Daoy (cell line): ENCODE measurements at regions not wholly inside any gene's neighbourhood (a gene's known extent, or its start where the extent isn't known, plus 50 kb on each side); places are given as distances from the start of the nearest gene placed in this dataset.
A peak's percentile ranks its signal among the peaks of the same experiment; 100 is the strongest.
"Not testable (repeated sequence)": the region's sequence is repeated elsewhere in the genome, so short reads cannot be mapped to it uniquely, and the experiment has no call there.

Experiments
- DNase-seq: peaks from one replicate; pipeline ENCODE4 v3.0.0-alpha.2; 2015; ENCODE audit warnings: low read depth

- DNase-seq: peak; percentile 12
These were observed 1643.7 kb downstream of the SPATA31A7 start for GRCh38 chr9:62833323-62834200.

DNA sequence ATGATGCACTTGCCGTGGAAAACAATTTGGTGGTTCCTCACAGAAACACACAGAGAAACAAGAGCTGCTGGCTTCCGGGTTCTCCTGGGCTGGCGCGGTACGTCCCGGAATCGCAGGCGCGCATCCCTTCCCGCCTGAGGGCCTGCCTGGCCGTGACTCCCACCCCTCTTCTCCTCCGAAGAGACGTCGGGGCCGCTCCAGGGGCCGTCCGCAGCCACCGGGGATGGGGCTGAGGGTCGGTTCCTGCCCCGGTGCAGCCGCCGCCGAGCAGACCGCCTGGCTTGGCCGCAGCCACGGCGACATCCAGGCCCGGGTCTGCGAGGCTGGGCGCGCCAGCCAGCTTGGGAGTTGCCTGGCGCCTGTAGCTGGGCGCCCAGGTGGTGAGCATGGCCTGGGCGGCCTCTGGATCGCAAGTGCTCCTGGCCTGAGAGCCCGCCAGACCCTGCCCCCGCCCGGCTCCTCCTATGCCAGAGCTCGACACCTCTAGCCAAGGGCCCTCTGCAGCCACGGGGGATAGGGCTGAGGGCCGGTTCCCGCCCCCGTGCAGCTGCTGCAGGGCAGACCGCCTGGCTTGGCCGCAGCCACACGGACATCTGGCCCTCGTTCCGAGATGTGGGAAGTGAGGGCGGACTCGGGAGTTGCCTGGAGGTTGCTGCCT, 1647.5 kb downstream of the SPATA31A7 start:
- peak; percentile 58 for DNase-seq

GRCh38 chr9:62838024-62838718, 1648.3 kb downstream of the SPATA31A7 start:
- DNase-seq: peak; percentile 98

DNA sequence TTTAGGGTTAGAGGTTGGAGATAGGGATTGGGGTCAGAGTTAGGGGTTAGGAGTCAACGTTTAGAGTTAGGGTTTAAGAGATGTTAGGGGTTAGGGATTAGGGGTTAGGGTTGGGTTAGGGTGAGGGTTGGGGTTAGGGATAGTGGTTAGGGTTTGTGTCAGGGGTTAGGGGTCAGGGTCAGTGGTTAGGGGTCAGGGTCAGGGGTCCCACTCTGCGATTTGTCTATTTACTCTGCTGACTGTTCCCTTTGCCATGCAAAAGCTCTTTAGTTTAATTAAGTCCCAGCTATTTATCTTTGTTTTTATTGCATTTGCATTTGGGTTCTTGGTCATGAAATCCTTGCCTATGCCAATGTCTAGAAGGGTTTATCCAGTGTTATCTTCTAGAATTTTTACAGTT, 1649.3 kb downstream of the SPATA31A7 start:
- not testable (repeated sequence) for DNase-seq

DNA sequence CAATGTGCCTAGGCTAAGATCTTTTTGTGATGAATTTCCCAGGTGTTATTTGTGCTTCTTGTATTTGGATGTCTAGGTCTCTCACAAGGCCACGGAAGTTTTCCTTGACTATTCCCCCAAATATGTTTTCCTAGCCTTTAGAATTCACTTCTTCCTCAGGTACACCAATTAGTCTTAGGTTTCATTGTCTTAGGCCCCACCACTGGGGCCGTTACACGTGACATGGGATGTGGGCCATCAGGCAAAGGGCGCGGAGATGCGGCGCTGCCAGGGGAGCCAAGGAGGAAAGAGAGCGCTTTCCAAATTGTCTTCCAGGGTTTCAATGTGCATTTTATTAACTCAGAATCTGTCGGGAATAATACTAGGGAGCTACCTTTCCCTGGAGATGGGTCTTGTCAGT, 1653.3 kb downstream of the SPATA31A7 start:
- DNase-seq: not testable (repeated sequence)

DNA sequence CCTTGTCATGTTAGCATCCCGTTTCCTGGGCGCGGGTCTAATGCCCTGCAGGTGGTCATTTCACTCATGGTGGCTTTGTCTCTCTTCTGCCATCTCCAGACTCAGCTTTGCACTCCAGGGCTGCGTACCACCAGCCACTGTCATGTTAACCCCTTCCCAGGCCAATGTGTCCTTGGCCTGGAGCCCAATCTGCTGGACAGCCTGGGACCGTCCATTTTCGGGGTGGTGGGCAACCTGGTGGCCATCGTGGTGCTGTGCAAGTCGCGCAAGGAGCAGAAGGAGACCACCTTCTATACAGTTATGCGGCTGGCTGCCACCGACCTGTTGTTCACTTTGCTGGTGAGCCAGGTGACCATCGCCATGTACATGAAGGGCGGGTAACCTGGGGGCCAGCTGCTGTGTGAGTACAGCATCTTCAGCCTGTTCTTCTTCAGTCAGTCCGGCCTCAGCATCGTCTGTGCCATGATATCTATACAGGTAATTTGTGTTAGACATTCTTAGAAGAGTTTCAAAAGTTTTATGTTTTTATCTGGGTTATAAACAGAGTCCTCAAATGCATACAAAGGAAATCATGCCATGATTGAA, 1654.0 kb downstream of the SPATA31A7 start:
- DNase-seq: not testable (repeated sequence)

GRCh38 chr9:62844681-62845185, 1654.9 kb downstream of the SPATA31A7 start:
- DNase-seq: not testable (repeated sequence)

- not testable (repeated sequence) for DNase-seq
These were observed 1658.4 kb downstream of the SPATA31A7 start for GRCh38 chr9:62848258-62848657.

GRCh38 chr9:62849991-62850390, 1660.2 kb downstream of the SPATA31A7 start:
- not testable (repeated sequence) for DNase-seq

DNA sequence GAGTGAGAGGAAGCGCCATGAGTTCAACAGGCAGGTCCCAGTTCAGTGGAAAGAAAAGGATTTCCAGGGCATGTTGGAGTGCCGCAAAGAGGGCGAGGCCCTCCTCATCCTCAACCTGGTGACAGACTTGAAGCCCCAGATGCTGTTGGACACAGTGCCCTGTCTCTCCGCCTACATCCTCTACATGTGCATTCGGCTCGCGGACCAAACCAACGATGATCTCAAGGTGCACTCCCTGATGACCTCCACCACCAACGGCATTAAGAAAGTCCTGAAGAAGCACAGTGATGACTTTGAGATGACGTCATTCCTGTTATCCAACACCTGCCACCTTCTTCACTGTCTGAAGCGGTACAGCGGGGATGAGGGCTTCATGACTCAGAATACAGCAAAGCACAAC, 1667.4 kb downstream of the SPATA31A7 start:
- not testable (repeated sequence) for DNase-seq

- DNase-seq: not testable (repeated sequence)
These were observed 1668.4 kb downstream of the SPATA31A7 start for GRCh38 chr9:62858240-62858639.

DNA sequence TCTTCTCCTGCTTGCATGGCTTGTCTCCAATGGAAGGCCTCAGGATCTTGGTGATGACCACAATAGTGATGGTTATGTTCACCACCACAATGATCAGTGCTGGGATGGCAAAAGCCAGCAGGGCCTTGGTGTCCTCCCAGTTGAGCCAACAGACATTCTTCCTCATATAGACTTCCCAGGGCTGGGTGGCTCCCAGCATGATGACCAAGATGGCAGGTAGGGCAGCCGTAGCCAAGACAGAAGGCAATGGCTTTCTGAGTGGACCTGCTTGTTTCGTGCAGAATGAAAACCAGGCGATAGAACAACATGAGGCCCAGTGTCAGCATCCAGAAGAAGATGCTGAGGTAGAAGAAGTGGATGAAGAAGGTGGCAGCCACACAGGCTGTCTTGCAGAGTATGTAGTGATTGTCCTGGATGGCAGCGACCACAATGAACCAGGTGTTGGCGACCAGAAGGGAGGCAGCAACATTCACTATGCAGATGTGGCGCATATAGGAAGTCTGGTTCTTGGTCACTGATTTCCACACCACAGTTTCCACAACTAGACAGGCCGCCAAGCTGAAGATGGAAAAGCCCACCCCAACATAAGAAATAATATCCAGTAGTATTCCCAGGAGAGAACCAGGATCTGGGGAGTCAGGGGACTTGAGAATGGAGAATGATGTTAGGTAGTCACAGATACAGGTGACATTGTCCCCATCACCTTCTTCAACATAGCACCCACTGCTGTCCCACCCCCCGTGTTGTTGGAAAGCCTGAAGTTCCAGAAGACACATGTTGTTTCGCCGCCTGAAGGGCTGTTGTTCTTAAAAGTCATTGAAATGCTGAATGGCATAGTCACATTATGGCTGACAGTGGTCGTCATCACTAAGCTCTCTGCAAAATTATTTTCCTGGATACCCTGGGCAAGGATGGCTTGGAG, 1671.4 kb downstream of the SPATA31A7 start:
- not testable (repeated sequence) for DNase-seq

DNA sequence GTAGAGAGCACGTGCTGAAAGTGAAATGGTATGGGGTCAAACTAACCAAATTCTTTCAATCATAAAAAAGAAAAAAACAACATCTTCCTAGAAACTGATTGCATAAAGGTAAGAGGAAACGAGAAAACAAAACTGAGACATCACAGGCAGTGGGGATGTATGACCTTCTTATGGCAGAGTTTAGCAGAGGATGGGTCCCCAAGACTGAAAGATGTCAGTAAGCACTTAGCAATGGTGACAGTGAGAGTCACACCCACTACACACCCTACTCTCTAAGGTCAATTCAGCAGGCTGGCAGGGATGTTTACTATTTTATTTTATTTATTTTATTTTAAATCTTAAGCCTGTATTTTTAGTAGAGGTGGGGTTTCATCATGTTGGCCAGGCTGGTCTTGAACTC, 1672.3 kb downstream of the SPATA31A7 start:
- not testable (repeated sequence) for DNase-seq

- DNase-seq: not testable (repeated sequence)
These were observed 1673.5 kb downstream of the SPATA31A7 start for GRCh38 chr9:62863319-62863718.

DNA sequence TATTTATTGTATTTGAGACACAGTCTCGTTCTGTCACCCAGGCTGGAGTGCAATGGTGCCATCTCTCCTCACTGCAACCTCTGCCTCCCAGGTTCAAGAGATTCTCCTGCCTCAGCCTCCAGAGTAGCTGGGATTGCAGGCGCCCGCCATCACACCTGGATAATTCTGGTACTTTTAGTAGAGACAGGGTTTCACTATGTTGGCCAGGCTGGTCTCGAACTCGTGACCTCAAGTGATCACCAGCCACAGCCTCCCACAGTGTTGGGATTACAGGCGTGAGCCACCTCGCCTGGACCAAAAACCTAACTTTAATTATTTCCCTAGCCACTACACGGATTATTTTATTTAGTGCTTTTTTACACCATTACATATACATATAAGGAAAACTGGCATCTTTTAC, 1674.0 kb downstream of the SPATA31A7 start:
- DNase-seq: not testable (repeated sequence)

GRCh38 chr9:62864481-62865469, 1674.9 kb downstream of the SPATA31A7 start:
- DNase-seq: peak; percentile 69

GRCh38 chr9:62869061-62869460, 1679.2 kb downstream of the SPATA31A7 start:
- not testable (repeated sequence) for DNase-seq

DNA sequence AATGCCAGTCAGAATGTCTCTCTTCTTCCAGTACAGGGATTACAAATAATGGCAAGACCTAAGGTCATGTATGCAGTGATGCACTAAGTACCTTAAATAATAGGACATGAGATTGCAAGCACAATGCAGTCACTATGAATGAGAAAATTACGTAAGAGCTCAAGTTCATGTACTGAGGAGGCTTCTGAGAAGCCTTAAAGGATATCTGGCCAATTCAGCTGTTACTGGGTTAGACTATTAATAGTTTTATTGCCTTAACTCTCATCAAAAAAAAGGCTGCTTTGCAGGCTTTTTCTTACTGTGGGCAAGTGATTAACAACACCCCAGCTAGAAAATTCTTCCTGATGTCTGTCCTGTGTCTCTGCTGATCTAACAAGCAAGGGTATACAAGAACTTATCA, 1681.9 kb downstream of the SPATA31A7 start:
- not testable (repeated sequence) for DNase-seq

DNA sequence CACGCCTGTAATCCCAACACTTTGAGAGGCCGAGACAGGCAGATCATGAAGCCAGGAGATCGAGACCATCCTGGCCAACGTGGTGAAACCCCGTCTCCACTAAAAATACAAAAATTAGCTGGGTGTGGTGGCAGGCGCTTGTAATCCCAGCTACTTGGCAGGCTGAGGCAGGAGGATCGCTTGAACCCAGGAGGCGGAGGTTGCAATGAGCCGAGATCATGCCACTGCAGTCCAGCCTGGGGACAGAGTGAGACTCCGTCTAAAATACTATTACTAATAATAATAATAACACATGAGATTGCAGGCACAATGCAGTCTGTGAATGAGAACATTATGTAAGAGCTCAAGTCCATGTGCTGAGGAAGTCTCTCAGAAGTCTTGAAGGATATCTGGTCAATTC, 1684.4 kb downstream of the SPATA31A7 start:
- not testable (repeated sequence) for DNase-seq
